GM18867 (cell line): ENCODE measurements at regions not wholly inside any gene's neighbourhood (a gene's known extent, or its start where the extent isn't known, plus 50 kb on each side); places are given as distances from the start of the nearest gene placed in this dataset.
"Not testable (repeated sequence)": the region's sequence is repeated elsewhere in the genome, so short reads cannot be mapped to it uniquely, and the experiment has no call there.

ENCODE experiments used
- ATAC-seq: cut with Tn5 transposase; IDR thresholded peaks from one replicate; pipeline ENCODE4 v1.9.1; 2021; ENCODE audit warnings: mild to moderate bottlenecking, moderate library complexity; ENCODE audit not compliant: unreplicated experiment

GRCh38 chr5:39933061-39933460 lies 508.3 kb upstream of the DAB2 start:
- ATAC-seq, result no peak

DNA sequence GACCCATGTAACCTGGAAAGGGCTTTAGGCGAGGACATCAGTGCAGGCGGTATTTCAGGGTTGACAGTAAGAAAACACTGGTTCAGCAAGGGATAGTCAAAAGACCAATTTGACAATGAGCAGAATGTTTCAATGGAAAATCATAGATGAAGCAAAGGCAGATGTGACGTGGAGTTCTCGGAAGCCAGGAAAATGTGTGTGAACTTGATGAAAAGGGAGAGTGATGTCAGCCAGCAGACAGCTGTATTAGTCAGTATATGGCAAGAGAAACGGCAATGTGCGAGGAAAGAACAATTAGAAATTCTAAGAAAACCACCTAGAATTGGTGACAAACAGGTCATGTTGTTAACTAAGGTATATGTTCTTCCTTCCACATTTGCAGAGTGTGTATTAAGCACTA lies 503.9 kb upstream of the DAB2 start:
- ATAC-seq, result no peak

- ATAC-seq, result no peak
These were observed 495.1 kb upstream of the DAB2 start for GRCh38 chr5:39919876-39920275.

DNA sequence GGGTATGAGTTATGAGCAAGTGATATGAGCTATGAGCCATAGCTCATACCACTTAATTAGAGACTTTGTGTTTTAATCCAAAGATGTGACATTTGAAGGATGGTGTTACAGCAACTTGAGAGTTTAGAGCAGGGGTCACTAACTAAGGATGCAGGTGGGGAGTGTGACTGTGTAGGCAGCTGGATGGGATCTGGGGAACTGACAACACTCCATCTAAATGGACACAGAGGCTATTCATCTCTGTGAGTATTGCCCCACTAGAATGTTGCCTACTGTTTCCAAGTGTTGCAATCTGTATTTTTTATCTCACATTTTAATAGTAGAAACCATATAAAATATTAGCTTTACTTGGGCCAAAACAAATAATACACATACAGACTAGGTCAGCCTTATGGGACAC lies 488.1 kb upstream of the DAB2 start:
- no peak for ATAC-seq

DNA sequence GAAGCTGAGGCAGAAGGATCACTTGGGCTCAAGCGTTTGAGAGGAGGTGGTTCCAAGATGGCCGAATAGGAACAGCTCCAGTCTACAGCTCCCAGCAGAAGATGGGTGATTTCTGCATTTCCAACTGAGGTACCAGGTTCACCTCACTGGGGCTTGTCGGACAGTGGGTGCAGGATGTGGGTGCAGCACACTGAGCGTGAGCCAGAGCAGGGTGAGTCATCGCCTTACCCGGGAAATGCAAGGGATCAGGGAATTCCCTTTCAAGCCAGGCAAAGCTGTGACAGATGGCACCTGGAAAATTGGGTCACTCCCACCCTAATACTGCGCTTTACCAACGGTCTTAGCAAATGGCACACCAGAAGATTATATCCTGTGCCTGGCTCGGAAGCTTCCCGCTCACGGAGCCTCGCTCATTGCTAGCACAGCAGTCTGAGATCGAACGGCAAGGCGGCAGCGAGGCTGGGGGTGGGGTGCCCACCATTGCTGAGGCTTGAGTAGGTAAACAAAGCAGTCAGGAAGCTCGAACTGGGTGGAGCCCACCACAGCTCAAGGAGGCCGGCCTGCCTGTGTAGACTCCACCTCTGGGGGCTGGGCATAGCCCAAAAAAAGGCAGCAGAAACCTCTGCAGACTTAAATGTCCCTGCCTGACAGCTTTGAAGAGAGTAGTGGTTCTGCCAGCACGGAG lies 482.6 kb upstream of the DAB2 start:
- not testable (repeated sequence) for ATAC-seq

DNA sequence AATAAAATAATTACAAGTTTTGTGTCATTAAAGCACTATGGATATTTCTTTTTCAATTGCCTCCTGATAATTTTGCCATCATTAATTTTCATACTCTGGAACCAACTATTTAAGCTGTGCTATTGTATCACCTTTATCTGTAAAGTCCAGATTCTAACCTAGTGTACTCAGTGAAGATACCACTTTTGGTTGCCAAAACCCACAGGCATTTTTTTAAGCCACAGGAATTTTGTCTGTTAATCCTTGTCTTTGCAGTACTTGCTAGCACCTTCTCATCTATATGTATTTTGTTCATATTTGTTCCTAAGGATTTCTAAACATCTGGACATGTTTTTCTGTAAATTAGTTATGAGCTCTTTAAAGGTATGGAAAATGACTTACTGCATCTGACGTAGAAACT lies 481.4 kb upstream of the DAB2 start:
- no peak for ATAC-seq

DNA sequence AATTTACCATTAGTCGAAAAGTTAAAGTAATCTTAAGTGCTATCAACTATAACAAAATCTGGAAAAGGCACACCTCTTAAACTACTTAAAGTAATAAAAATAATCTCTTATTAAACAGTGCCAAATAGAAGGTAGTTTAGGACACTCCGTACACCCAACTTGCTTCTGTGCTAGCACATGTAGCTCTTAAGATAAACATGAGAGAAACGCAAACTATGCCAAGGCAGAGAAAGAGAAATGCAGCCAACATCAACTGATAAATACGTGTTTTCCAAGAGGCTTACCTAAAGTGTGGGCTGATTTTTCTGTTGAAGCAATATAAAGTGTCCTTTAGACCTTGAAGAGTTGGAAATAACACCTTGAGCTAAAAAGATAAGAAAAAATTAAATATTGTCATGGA lies 480.6 kb upstream of the DAB2 start:
- no peak for ATAC-seq

DNA sequence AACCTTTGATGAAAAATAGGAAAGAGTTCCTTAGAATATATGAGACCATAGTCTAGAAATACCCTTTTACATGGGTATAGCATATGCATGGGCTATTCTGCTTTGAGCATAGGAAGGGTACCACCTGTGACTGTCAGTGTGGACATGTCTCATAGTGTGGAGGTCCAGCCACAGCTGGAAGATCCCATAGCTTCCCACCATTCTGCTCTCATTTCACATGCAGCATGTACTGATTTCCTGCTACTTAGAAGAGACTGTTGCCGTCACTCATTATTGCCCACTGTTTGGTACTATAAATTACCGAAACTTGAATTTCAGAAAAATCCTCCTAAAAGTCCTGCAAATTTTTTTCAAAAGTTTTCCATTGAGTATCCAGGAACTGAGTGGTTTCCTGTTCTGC lies 477.8 kb upstream of the DAB2 start:
- no peak for ATAC-seq

DNA sequence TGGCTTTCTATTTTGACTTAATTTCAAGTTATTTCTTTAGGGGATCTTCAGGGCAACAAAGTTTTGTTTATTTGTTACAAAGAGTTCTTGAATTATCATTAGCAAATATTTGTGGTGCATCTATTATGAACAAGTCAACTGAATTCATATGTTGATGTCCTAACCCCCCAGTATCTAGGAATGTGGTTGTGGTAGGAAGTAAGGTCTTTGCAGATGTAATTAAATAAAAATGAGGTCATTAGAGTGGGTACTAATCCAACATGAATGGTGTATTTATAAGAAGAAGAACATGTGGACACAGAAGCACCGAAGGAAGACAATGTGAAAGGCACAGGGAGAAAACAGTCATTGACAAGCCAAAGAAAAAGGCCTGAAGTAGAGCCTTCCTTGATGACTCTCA lies 474.0 kb upstream of the DAB2 start:
- ATAC-seq, result no peak

DNA sequence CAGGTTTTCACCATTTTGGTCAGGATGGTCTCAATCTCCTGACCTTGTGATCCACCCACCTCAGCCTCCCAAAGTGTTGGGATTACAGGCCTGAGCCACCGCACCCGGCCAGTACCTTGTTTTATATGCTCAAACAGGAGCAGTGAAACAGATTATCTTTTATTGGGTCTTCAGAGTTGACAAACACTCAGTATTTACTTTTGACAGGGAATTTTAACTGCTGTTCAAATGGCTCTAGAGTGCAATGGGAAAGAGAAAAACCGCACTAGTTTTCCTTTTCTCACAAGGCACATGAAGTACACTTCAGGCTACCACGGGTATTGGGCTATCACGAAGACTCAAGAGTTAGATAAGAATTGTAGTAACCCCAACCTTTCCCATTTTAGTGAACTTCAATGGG lies 471.9 kb upstream of the DAB2 start:
- no peak for ATAC-seq

DNA sequence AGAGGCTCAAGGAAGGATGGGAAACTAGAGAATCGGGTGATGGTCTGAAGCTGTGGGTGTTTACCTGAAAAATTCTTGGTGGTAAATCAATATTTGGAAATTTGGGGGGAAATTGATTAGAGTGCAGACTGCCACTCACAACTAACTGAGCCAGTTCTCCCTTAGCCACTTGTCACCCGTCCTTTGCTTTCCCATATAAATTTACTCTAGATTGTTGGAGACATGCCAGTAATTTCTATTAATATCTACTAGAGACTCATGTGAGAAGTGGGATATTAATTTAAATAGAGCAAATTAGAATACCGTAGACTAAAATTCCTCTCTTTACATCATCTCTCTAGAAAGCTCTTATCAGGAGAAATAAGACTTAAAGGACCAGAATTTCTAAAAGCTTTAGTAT lies 471.3 kb upstream of the DAB2 start:
- no peak for ATAC-seq

- no peak for ATAC-seq
These were observed 467.9 kb upstream of the DAB2 start for GRCh38 chr5:39892708-39893107.

GRCh38 chr5:39891376-39891775 lies 466.6 kb upstream of the DAB2 start:
- ATAC-seq, result no peak

GRCh38 chr5:39880985-39881384 lies 456.2 kb upstream of the DAB2 start:
- no peak for ATAC-seq

DNA sequence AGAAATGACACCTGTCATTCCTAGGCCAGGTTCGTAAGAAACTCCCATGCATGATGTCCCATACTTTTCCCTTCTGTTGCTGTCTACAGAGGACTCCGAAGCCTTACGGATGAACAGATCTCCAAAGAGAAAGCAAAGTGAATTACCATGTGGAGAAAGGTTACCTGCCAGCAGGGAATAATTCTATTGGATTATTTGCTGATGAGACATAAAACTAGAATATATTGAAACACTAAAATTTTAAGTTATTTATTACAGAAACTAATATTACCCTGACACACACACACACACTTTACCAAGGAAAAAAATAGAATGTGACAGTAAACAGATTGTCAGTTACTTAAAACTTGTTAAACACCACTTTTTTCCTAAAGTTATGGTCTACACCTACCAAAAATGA lies 452.7 kb upstream of the DAB2 start:
- no peak for ATAC-seq

GRCh38 chr5:39876146-39876545 lies 451.4 kb upstream of the DAB2 start:
- ATAC-seq, result no peak

GRCh38 chr5:39870137-39870536 lies 445.4 kb upstream of the DAB2 start:
- ATAC-seq, result no peak

GRCh38 chr5:39869396-39869795 lies 444.6 kb upstream of the DAB2 start:
- ATAC-seq, result no peak

DNA sequence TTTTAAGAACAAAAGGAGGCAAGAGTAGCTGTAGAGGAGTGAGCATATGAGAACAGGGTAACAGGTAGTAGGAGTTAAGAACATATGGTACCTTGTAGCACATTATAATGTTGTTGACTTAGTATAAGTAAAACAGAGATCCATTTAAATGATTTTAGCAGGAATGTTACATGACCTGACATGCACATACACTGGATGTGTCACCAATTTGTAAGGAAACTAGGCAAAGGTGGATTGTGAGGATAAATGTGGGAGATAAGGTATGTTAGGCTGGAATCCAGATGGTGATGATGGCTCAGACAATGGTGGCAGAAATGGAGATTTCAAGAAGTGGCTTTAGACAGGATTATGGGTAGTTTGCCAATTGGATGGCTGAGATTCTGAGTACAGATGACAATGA lies 443.1 kb upstream of the DAB2 start:
- no peak for ATAC-seq

- ATAC-seq, result no peak
These were observed 439.3 kb upstream of the DAB2 start for GRCh38 chr5:39863926-39864552.

DNA sequence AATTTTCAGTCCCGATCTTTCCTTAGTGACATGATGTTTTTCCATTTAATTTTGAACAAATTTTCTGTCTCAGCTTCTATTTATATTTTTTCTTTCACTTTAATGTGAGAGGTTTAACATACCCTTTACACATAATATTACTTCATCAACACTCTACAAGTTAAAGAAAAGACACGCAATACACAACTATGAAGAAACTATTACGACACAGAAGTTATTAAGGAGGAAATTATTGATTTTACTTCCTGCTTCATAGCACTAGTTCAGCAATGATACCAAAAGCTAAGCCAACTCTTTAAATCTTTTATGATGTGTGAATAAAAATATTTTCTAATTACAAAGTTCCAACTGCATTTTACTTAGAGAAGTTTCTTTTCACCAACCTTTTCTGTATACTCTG lies 432.3 kb upstream of the DAB2 start:
- no peak for ATAC-seq

- ATAC-seq, result no peak
These were observed 430.1 kb upstream of the DAB2 start for GRCh38 chr5:39854771-39855410.

DNA sequence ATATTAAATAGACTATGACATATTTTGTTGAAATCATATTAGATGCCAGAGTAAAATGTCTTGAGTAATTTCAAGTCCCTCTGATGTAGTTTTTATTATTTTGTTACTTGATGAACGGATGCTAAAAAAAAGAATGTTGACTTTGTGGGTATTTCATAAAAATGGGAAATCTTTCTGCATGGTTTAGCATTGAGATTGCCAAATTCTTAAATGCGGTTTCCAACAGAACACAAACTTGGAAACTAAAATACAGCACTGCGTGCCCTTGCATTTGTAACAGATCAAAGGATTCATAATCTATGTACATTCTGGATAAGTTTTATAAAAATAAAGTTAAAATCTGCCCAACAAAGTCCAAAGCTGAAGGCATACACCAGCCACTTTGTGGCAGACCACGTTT lies 425.5 kb upstream of the DAB2 start:
- ATAC-seq, result no peak
